ENCODE measurements at regions not wholly inside any gene's neighbourhood (a gene's known extent, or its start where the extent isn't known, plus 50 kb on each side); places are given as distances from the start of the nearest gene placed in this dataset.

- Histone ChIP-seq H2AFZ (ENCODE audit: low read depth, low read length) (no peak overlapping the region), H3K9me3 (replicated peaks; ENCODE audit: control insufficient read depth, insufficient read depth, low read length) (no peaks in the 10 kb centered on the region), H3K27me3 (ENCODE audit: control insufficient read depth in 2 of 2, insufficient read depth in 2 of 2, low read length in 2 of 2) (peaks cover 6 to 7% of the 10 kb centered on the region in 2 experiments), H3K4me3 (replicated peaks in 1 of 3; ENCODE audit: insufficient read depth in 1 of 3, low read depth in 1 of 3, low read length in 3 of 3) (no peak overlapping the region), H3K79me2 (ENCODE audit: control insufficient read depth, insufficient read depth, low read length) (no peaks in the 10 kb centered on the region), H4K20me1 (replicated peaks; ENCODE audit: control insufficient read depth, extremely low read depth, insufficient read depth, low read length) (no peaks in the 10 kb centered on the region), H3K9me1 (replicated peaks; ENCODE audit: control insufficient read depth, extremely low read depth, insufficient read depth, low read length) (no peaks in the 10 kb centered on the region), H3K4me2 (ENCODE audit: insufficient read depth, low read length) (no peak overlapping the region), H3K27ac (ENCODE audit: insufficient read depth, low read depth, low read length) (no peak overlapping the region), H3K36me3 (ENCODE audit: control insufficient read depth in 2 of 2, extremely low read depth in 1 of 2, insufficient read depth in 2 of 2, low read length in 2 of 2) (no peaks in the 10 kb centered on the region), H3K9ac (replicated peaks; ENCODE audit: extremely low read depth, insufficient read depth, low read length) (no peak overlapping the region), H3K4me1 (ENCODE audit: control insufficient read depth, extremely low read depth, insufficient read depth, low read length) (no peaks in the 10 kb centered on the region)
- CTCF ChIA-PET, result interaction anchor here (0.8 to 2.3 kb wide), 3 partner anchors 10 to 21 kb away, joined by 3 to 11 read pairs (median 7); no protein-coding TSS in a partner anchor
- dilution Hi-C loops (cut with MboI; ENCODE audit: extremely low pct_ligation_motif_present, low sequenced_read_pairs), result no loop called here
- no peak for TF ChIP-seq POLR2AphosphoS5 (IDR thresholded peaks at IDR 0.05; ENCODE audit: insufficient read depth, low read depth, low read length)
- no peak for TF ChIP-seq MYC (IDR thresholded peaks at IDR 0.05; ENCODE audit: low read depth, low read length)
- no peak for TF ChIP-seq EZH2 (IDR thresholded peaks at IDR 0.05; ENCODE audit: borderline replicate concordance, low read depth, low read length, severe bottlenecking)
- POLR2A ChIA-PET, result no interaction called here
- FAIRE-seq, result no peak
- no TSS peak for BruUV-seq (replicated peaks)
- no peak for DNase-seq (ENCODE audit: low read depth, low spot score)
- intact Hi-C loops (cut with micrococcal nuclease), result no loop called here
Observed at GRCh38 chr4:89184407-89184806, 73.1 kb downstream of the TIGD2 start.

Data from endothelial cell of umbilical vein (primary cell).